ENCODE measurements at regions not wholly inside any gene's neighbourhood (a gene's known extent, or its start where the extent isn't known, plus 50 kb on each side); places are given as distances from the start of the nearest gene placed in this dataset.

- no peaks in the 10 kb centered on the region for H3K36me3 Mint-ChIP-seq (ENCODE audit: low read depth)
- no peaks in the 10 kb centered on the region for H3K4me1 Mint-ChIP-seq
- no peak for DNase-seq
Observed at GRCh38 chr3:188975600-188976314, 196.0 kb upstream of the TPRG1 start.

DNA sequence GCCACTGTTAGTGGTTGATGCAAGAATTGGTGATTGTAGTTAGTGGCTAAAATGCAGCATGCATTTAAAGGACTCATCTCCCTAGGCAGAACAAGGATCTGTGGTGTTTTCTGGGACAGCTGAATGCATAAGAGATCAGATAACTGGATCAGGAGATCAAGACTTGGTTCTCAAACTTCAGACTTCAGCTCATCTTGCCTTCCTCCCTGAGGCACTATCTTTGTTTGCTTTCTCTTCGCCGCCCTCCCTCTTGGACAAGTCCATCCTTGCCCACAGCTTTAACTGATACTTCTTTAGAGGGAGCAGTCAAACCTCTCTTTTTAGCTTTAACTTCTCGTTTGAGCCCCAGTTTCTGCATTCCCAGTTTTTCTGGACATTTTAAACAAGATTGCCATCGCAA, 195.4 kb upstream of the TPRG1 start:
- no peak for DNase-seq
- Mint-ChIP-seq H3K4me3 (no peak overlapping the region), H3K4me1 (no peaks in the 10 kb centered on the region), H3K9me3 (peaks cover 12% of the 10 kb centered on the region), H3K27ac (no peak overlapping the region), H3K36me3 (ENCODE audit: low read depth) (no peaks in the 10 kb centered on the region), H3K27me3 (ENCODE audit: low read depth, poor library complexity) (no peaks in the 10 kb centered on the region)
- TF ChIP-seq CTCF (IDR thresholded peaks at IDR 0.05) = no peak

More at GRCh38 chr3:188975600-188976314, 196.0 kb upstream of the TPRG1 start:
- no peaks in the 10 kb centered on the region for H3K27me3 Mint-ChIP-seq (ENCODE audit: low read depth, poor library complexity)
- H3K9me3 Mint-ChIP-seq = peaks cover 19% of the 10 kb centered on the region
- no peak for TF ChIP-seq CTCF (IDR thresholded peaks at IDR 0.05)
- H3K27ac Mint-ChIP-seq = no peak overlapping the region
- H3K4me3 Mint-ChIP-seq = no peak overlapping the region

DNA sequence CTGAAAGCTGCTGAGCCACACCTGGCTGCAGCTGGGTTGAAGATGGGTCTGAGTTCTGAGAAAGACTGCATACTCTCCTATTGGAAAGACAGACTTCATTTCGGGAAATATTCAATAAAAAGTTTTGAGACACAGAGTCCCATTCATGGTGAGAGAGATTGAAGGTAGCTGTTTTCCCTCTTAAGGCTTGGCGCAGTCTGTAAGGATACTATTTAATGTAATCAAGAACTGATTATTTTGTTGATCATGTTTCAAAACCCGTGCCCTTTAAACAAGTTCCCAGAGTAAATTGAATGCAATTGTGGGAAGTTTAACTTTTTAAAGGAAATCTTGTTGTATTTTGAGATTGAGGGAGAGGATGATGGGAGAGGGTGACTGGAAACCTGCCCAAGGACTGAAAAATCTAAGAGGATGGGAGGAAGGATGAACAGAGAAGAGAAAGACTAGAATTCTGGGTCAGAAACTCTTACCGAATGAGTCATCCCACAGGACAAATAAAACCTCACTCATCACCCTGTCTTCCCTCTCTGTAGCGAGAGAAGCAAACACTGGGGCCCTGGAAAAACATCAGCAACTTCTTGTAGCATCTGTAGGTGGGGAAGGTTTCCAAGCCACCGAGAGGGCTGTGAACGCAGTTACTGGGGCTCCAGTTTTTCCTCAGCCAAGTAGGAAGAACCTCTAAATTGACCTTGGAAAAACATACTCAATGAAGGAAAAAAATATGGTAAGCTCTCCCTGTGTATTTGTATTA, 193.2 kb upstream of the TPRG1 start:
- Mint-ChIP-seq H3K27ac (no peak overlapping the region), H3K4me3 (no peak overlapping the region), H3K4me1 (no peaks in the 10 kb centered on the region), H3K27me3 (ENCODE audit: low read depth, poor library complexity) (no peaks in the 10 kb centered on the region), H3K36me3 (ENCODE audit: low read depth) (no peaks in the 10 kb centered on the region), H3K9me3 (no peaks in the 10 kb centered on the region)
- no peak for DNase-seq
- no peak for TF ChIP-seq CTCF (IDR thresholded peaks at IDR 0.05)

- Mint-ChIP-seq H3K4me3 (no peak overlapping the region), H3K4me1 (no peaks in the 10 kb centered on the region), H3K27me3 (ENCODE audit: low read depth, poor library complexity) (no peaks in the 10 kb centered on the region), H3K9me3 (no peaks in the 10 kb centered on the region), H3K36me3 (ENCODE audit: low read depth) (no peaks in the 10 kb centered on the region), H3K27ac (no peak overlapping the region)
- no peak for TF ChIP-seq CTCF (IDR thresholded peaks at IDR 0.05)
- no peak for DNase-seq
Observed at GRCh38 chr3:188979248-188979647, 192.5 kb upstream of the TPRG1 start.

- no peaks in the 10 kb centered on the region for H3K4me1 Mint-ChIP-seq
- DNase-seq = peak; percentile 19
- no peaks in the 10 kb centered on the region for H3K27me3 Mint-ChIP-seq (ENCODE audit: low read depth, poor library complexity)
- H3K4me3 Mint-ChIP-seq = peak overlapping the region; percentile 25
- no peaks in the 10 kb centered on the region for H3K9me3 Mint-ChIP-seq
- H3K27ac Mint-ChIP-seq = no peak overlapping the region
- no peaks in the 10 kb centered on the region for H3K36me3 Mint-ChIP-seq (ENCODE audit: low read depth)
- no peak for TF ChIP-seq CTCF (IDR thresholded peaks at IDR 0.05)
Observed at GRCh38 chr3:188979669-188980310, 192.0 kb upstream of the TPRG1 start.
